OCI-LY7 (cell line): ENCODE measurements at regions not wholly inside any gene's neighbourhood (a gene's known extent, or its start where the extent isn't known, plus 50 kb on each side); places are given as distances from the start of the nearest gene placed in this dataset.

Source experiments
- BruUV-seq: library from RNA; stranded (reverse); fragments of 400-500 nt; replicated peaks from 2 replicates; lab custom pipeline; 2021; lab: Mats Ljungman, UMichigan
- CTCF ChIA-PET: fragments of 300-600 bp; sonication (Branson Sonifier 250); formaldehyde crosslinking; loops from one replicate; lab custom pipeline; 2022; ENCODE audit warnings: antibody characterized with exemption; ENCODE audit not compliant: unreplicated experiment; lab: Charles Lee
- POLR2A ChIA-PET: fragments of 300-600 bp; sonication (Branson Sonifier 250); formaldehyde crosslinking; loops from one replicate; lab custom pipeline; 2022; ENCODE audit warnings: antibody characterized with exemption; lab: Charles Lee
- DNase-seq: peaks from one replicate; pipeline ENCODE4 v3.0.0-alpha.2; 2015; ENCODE audit warnings: low spot score
- H2AFZ ChIP-seq: fragments of 200-600 bp; sonication (generic), shearing (Covaris generic); 2 replicates; pipeline ENCODE4 v1.6.1; 2014; ENCODE audit warnings: mild to moderate bottlenecking, antibody characterized with exemption, low read length, moderate library complexity
- H3K27ac ChIP-seq: fragments of 200-600 bp; sonication (generic); 2 replicates; pipeline ENCODE4 v1.5.1; 2014; ENCODE audit warnings: mixed run types, low read depth, mild to moderate bottlenecking, moderate library complexity, low read length, inconsistent platforms; ENCODE audit not compliant: poor library complexity, severe bottlenecking
- H3K36me3 ChIP-seq: fragments of 200-600 bp; sonication (generic); 2 replicates; pipeline ENCODE4 v1.6.1; 2014; ENCODE audit warnings: mild to moderate bottlenecking, antibody characterized with exemption, low read length, moderate library complexity, mixed read lengths; ENCODE audit not compliant: insufficient read depth
- H3K4me1 ChIP-seq: fragments of 200-600 bp; sonication (generic); 2 replicates; pipeline ENCODE4 v1.5.1; 2014; ENCODE audit warnings: mild to moderate bottlenecking, low read length; ENCODE audit not compliant: insufficient read depth, poor library complexity, severe bottlenecking
- H3K4me2 ChIP-seq: fragments of 200-600 bp; sonication (generic); 2 replicates; pipeline ENCODE4 v1.6.1; 2014; ENCODE audit warnings: mild to moderate bottlenecking, low read length
- H3K4me3 ChIP-seq: fragments of 200-600 bp; sonication (generic); 2 replicates; pipeline ENCODE4 v1.5.1; 2014; ENCODE audit warnings: mild to moderate bottlenecking, low read depth, low read length; ENCODE audit not compliant: poor library complexity, severe bottlenecking
- H3K79me2 ChIP-seq: fragments of 200-600 bp; sonication (generic); 2 replicates; pipeline ENCODE4 v1.6.1; 2016; ENCODE audit warnings: low read depth, mild to moderate bottlenecking, low read length, moderate library complexity, mixed read lengths; ENCODE audit not compliant: insufficient read depth
- H3K9me2 ChIP-seq: fragments of 200-600 bp; sonication (generic); 2 replicates; pipeline ENCODE4 v1.6.1; 2016; ENCODE audit warnings: mild to moderate bottlenecking, low read length, mixed read lengths; ENCODE audit not compliant: insufficient read depth
- H3K9me3 ChIP-seq: fragments of 200-600 bp; sonication (generic); 2 replicates; pipeline ENCODE4 v1.6.1; 2014; ENCODE audit warnings: mild to moderate bottlenecking, mixed run types, low read length, mixed read lengths
- H4K20me1 ChIP-seq: fragments of 200-600 bp; sonication (generic); 2 replicates; pipeline ENCODE4 v1.6.1; 2014; ENCODE audit warnings: mild to moderate bottlenecking, antibody characterized with exemption, low read length, moderate library complexity, mixed read lengths; ENCODE audit not compliant: insufficient read depth
- EZH2phosphoT487 ChIP-seq: fragments of 200-600 bp; sonication (generic); IDR thresholded peaks from 2 replicates; pipeline ENCODE4 v1.6.1; 2018; ENCODE audit warnings: low read depth, borderline replicate concordance, mild to moderate bottlenecking, mixed run types, antibody characterized with exemption, low read length, moderate library complexity, mixed read lengths
- intact Hi-C: fragments of 100-400 bp; cut with micrococcal nuclease; formaldehyde crosslinking; loops from one replicate; pipeline ENCODE4 v1.10.0; 2022; ENCODE audit not compliant: unreplicated experiment
- TF ChIP-seq, protein P1 (sequence below): fragments of 200-600 bp; sonication (generic); conservative IDR thresholded peaks from 2 replicates; pipeline ENCODE4 v1.5.1; 2014; ENCODE audit warnings: mild to moderate bottlenecking, antibody characterized with exemption, low read length, moderate library complexity, mixed read lengths

DNA sequence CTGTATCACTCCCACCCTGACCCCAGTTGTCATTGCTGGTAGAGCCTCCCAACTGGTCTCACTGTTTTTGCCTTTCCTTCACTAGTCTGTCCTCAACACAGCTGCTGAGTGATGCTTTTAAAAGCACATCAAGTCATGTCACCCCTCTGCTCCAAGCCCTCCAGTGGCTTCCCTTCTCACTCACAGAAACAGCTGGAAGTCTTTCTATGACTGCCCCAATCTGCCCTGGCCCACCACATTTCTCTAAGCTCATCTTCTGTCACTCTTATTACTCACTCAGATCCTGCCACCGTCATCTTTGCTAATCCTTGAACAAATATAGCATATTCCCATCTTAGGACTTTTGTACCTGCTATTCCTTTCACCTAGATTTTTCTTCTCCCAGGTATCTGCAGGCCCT, 242.6 kb upstream of the RBBP8 start:
- H3K79me2 ChIP-seq = no peaks in the 10 kb centered on the region
- ChIA-PET POLR2A (no interaction called here), CTCF (no interaction called here)
- no peak for DNase-seq
- H3K4me1 ChIP-seq = no peaks in the 10 kb centered on the region
- H3K9me3 ChIP-seq = no peaks in the 10 kb centered on the region
- no peaks in the 10 kb centered on the region for H4K20me1 ChIP-seq
- no peak overlapping the region for H2AFZ ChIP-seq
- intact Hi-C loops = no loop called here
- BruUV-seq = no TSS peak
- no peaks in the 10 kb centered on the region for H3K9me2 ChIP-seq
- H3K4me2 ChIP-seq = no peak overlapping the region
- TF ChIP-seq, protein P1, sequence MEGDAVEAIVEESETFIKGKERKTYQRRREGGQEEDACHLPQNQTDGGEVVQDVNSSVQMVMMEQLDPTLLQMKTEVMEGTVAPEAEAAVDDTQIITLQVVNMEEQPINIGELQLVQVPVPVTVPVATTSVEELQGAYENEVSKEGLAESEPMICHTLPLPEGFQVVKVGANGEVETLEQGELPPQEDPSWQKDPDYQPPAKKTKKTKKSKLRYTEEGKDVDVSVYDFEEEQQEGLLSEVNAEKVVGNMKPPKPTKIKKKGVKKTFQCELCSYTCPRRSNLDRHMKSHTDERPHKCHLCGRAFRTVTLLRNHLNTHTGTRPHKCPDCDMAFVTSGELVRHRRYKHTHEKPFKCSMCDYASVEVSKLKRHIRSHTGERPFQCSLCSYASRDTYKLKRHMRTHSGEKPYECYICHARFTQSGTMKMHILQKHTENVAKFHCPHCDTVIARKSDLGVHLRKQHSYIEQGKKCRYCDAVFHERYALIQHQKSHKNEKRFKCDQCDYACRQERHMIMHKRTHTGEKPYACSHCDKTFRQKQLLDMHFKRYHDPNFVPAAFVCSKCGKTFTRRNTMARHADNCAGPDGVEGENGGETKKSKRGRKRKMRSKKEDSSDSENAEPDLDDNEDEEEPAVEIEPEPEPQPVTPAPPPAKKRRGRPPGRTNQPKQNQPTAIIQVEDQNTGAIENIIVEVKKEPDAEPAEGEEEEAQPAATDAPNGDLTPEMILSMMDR = no peak
- no peak for TF ChIP-seq EZH2phosphoT487
- H3K27ac ChIP-seq = no peak overlapping the region
- no peaks in the 10 kb centered on the region for H3K36me3 ChIP-seq
- no peak overlapping the region for H3K4me3 ChIP-seq

DNA sequence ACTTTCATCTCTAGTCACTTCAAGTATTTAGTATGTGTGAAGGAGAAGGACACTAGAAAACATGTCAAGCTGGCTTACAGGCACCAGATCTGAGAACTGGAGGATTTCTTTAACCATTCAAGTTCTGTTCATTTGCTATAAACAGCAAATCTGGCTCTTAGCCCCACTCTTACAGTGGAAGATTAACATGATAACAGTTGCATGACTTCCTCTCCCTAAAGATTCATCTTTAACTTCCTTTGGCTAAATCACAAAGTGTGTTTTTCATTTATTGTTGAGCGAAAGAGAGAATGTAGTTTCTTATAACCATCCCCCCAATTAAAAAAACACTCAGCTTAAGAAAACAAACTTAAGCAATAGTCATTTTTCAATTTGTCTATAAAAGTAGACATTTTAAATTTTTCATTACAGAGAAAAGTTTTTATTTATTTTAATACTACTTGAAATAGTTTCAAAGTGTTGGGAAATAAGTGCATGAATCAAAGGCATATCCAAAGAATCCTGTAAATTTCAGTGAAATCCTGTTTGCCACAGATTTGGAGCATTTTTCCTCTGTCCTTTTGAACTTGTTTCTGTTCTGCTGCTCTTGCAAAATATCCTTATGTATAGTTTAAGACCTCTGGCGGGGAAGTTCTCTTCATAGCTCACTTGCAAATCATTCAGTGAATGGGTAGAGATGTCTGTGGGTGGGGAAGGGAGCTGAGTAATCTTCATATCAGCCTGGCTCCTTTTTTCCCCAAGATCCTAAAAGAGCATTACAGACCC, 241.0 kb upstream of the RBBP8 start:
- no TSS peak for BruUV-seq
- Histone ChIP-seq H3K4me3 (no peak overlapping the region), H3K4me1 (no peaks in the 10 kb centered on the region), H3K36me3 (no peaks in the 10 kb centered on the region), H3K27ac (no peak overlapping the region), H3K79me2 (no peaks in the 10 kb centered on the region), H3K9me2 (no peaks in the 10 kb centered on the region), H4K20me1 (no peaks in the 10 kb centered on the region), H3K9me3 (no peaks in the 10 kb centered on the region), H2AFZ (no peak overlapping the region), H3K4me2 (no peak overlapping the region)
- ChIA-PET CTCF (no interaction called here), POLR2A (no interaction called here)
- no peak for DNase-seq
- intact Hi-C loops = no loop called here
- TF ChIP-seq, protein P1 = no peak
- TF ChIP-seq EZH2phosphoT487 = no peak

DNA sequence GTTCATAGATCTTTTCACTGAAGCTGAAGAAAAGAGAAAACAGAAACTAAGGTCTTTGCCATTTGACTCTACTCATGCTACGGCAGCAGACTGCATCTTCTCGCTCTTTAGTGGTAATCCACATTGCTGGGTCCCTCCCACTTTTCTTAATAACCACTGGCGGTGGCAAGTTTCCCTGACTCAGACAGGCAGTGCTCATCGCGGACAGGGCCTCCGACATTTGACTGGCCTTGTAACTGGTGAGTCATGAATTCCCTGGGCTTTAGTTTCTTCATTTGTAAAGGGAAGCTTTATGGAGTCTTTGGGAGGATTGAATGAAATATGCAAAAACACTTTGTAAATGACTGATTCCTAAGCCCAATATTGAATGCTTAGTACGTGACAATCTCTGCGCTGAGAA, 238.2 kb upstream of the RBBP8 start:
- H3K36me3 ChIP-seq = no peaks in the 10 kb centered on the region
- POLR2A ChIA-PET = no interaction called here
- TF ChIP-seq, protein P1 = no peak
- no peak for TF ChIP-seq EZH2phosphoT487
- no peak overlapping the region for H2AFZ ChIP-seq
- no peak overlapping the region for H3K4me2 ChIP-seq
- BruUV-seq = no TSS peak
- H3K27ac ChIP-seq = no peak overlapping the region
- H3K79me2 ChIP-seq = no peaks in the 10 kb centered on the region
- H4K20me1 ChIP-seq = no peaks in the 10 kb centered on the region
- CTCF ChIA-PET = no interaction called here
- intact Hi-C loops = no loop called here
- no peaks in the 10 kb centered on the region for H3K9me3 ChIP-seq
- no peaks in the 10 kb centered on the region for H3K9me2 ChIP-seq
- H3K4me1 ChIP-seq = no peaks in the 10 kb centered on the region
- H3K4me3 ChIP-seq = no peak overlapping the region
- DNase-seq = no peak
